GM21526 (cell line): ENCODE measurements at regions not wholly inside any gene's neighbourhood (a gene's known extent, or its start where the extent isn't known, plus 50 kb on each side); places are given as distances from the start of the nearest gene placed in this dataset.
A peak's percentile ranks its signal among the peaks of the same experiment; 100 is the strongest.

Source experiments
- ATAC-seq: cut with Tn5 transposase; IDR thresholded peaks from one replicate; pipeline ENCODE4 v1.9.1; 2021; ENCODE audit warnings: moderate library complexity; ENCODE audit not compliant: unreplicated experiment, low FRiP score

DNA sequence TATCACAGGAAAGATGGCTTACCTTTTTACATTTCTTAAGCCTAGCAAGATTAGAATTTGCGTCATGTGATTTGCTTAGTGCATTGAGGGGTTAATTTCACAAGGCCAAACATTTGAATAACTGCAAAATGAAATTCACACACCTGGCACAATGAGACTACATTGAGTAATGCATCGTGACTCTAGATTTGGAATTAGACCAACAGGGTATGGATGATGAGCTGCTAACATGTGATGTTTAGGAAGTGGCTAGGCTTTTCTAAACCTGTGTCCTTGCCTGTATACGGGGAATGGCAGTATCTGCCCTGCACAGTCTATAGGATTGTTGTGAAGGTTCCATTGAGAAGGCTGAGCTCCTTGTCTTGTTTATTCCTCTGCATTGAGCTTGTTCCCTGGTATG is 160.1 kb downstream of the MFSD1 start:
- no peak for ATAC-seq

DNA sequence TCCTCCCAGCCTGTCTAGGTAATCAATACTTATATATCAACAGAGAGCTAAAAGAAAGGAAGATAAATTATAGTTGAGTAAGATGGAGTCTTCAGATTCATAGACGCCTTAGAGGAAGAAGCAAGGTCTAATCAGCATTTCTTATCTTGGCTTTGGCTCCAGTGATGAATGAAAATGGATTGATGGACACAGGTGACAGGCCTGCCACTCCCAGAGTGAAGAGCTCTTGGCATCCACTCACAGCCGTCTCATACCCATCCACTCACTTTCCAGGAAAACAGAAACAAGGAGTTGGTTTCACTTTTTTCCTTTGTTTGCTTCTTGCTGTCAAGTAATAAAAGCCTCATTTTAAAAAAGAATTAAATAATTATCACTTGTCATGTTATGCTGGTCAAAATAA is 168.2 kb downstream of the MFSD1 start:
- ATAC-seq: no peak

DNA sequence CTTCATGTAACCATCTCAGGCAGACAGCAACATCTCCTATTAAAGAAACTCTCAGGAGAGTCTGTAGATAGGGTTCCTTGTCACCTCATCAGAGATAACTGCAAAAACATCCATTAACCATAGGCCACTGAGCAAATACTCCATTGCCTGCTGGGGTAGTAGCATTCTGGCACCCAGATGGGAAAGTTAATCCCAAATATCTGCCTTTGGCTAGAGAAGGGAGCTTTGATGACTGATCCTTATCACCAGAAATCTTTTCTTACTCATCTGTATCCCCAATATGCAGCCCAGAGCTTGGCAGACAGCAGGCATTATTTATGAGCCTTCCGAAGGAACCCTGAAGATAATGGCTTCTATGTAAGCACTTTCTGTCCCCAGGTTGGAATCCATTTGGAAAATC is 173.1 kb downstream of the MFSD1 start:
- ATAC-seq: no peak

DNA sequence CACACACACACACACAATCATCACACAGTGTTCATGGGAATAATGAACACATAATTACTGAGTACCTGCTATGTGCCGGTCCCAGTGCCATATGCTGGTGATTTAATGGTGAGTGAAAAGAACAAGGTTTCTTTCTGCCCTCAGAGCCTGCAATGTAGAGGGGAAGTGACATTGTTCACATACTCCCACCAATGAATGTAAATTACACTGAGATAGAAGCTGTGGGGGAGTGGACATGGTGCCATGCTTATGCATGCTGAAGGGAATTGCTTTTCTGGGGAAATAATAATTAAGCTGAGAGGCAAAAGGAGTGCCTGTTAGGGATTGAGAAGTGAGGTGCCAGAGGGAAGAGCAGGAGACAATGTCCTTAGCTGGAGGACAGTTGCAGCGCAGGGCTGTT is 175.1 kb downstream of the MFSD1 start:
- ATAC-seq: no peak

DNA sequence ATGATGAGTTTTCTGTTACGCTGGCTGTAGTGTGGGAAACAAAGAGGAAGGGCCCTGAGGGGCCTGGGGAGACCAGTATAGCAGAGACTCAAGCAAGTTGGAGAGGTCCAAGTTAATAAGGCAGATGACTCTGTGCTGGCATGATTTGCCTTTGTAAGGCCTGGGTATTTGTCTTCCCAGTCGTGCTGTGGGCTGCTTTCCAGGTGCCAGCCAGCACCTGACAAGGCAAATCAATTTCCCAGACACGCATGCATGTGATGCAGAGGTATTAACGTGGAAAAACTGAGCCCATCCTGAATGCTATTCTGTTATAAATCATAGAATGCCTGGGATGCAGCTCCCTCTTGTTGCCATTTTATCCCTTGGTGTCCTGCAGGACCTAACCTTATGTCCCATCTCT is 175.6 kb downstream of the MFSD1 start:
- ATAC-seq: no peak

DNA sequence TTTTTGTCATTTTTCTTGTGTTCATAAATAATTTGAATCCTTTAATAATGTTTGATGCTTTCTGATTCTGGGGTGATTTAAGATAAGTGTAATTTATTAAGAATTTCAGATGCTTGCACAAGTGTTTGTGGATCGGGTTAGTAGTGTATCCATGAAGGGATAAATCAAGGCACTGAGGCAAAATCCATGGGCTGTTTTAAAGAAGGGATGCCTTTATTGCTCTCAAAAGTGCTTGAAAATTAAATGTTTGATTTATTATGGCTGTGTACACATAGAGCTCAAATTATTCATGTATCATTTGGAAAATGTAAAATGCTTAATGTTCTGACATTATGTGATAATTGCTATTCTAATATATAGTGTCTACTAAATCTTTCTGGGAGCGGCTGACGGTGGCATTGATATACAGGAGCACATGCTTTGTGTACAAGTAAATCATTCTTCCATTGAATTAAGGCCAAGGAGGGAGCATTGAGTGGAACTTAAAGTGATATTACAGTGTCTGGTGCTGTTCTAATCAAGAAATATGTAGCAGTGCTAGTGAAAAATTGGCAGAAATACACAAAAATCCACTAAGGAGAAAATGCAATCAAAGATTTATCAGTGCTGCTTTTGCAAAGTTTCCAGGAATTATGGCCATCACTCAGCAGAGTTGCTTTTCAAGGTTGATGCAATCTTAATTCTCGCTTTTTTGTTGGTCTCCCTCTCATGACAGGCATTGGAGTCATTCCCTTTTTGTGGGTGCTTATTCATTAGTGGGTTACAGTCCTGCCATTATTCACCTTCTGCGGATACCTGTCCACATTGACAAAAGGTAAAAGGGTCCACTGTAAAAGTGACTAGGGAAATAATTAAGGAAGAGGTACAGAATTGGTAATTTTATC is 181.6 kb downstream of the MFSD1 start:
- no peak for ATAC-seq

DNA sequence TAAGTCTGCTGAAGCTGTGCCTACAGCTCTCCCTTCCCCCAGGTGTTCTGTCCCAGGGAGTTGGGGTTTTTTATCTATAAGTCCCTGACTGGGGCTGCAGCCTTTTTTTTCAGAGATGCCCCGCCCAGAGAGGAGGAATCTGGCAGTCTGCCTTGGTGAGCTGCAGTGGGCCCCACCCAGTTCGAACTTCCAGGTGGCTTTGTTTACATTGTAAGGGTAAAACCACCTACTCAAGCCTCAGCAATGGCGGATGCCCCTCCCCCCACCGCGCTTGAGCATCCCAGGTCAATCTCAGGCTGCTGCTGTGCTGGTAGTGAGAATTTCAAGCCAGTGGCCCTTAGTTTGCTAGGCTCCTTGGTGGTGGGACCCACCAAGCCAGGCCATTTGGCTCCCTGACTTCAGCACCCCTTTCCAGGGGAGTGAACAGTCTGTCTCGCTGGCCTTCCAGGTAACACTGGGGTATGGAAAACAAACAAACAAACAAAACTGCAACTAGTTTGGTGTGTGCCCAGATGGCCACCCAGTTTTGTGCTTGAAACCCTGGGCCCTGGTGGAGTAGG is 189.4 kb downstream of the MFSD1 start:
- no peak for ATAC-seq

DNA sequence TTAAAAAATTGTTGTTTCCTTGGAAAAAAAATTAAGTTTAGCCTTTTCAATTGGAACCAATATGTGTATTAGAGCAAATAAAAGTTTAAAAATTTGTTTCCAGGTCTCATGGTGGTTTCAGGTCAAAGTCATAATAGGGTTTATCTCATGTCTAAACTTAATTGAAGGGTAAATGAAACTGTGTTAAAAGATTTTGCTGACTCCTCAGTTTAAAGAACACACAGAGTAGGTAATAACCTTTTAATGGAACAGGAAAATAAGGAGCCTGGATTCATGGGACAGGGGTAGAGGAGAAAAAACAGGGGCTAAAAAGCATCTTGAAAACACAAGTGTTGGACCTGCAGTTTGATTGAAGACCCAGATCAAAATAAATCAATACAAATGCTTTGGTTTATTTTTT is 190.6 kb downstream of the MFSD1 start:
- no peak for ATAC-seq

DNA sequence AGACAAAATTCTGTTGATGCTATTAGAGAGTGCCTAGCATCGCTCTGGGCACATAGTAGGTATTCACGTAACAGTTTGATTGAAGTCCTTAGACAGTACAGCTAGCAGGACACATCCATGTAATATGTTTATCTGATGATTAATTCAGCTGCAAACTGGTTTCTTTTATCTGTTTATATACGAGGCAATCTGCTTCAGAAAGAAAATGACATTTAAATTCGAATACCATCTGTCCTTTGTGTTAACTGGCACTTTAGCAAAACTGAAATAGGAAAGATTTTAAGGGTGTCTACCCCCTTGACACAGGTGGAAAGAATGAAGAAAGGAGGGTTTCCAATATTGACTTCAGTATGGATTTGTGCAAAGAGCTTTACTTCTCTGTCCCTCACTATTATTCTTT is 192.5 kb downstream of the MFSD1 start:
- ATAC-seq: no peak

DNA sequence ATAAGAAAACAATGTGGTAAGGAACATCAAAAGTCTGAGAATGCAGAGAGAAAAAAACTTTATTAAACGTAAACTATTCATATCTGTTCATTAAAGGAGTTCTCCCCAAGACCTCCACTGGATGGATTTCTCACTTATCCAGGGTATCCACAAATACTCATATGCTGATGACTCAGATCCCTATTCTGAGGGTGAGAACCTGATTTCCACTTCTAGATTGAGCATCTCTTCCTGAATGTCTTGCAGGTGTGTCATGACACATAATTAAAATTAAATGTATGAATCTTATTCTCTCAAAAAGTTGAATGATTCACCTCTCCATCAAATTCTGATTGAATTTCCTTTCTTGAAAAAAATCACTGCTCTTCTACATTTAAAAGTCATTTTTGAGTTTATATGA is 199.9 kb downstream of the MFSD1 start:
- no peak for ATAC-seq

DNA sequence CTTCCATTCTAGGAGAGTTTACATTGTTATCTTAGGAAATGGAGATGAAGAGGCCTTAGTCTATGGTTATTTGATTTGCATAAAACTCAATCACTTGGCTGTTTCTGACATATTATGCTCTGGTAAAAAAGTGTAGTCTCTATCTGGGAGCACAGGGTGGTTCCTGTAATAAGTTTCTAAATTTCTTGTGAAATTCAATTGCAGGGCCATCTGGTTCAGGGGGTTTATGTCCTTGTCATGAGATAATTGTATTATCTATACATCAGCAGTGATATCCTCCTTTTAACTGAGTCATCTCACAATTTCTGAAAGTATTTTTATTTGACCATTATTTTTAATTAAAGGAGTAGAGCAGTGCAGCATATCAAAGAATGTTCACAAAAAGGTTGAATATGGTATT is 203.3 kb downstream of the MFSD1 start:
- ATAC-seq: no peak

DNA sequence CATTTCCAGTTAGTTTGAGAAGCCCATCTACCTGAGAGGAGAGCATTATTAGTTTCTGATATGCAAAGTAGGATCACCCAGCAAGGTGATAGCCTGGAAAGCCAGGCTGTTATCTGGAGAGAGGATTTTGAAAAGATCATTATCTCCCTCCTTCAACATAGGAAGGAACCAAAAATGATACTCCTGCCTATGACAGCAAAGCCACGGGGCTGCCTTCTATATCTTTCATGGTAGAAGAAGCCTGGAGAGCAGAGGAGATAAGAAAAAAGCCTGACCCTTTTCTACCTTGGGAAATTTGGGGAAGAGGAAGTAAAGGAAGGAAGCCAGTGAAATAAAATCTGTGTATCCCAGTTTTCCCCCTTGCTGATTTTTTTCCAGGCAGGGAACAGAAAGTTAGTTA is 205.5 kb downstream of the MFSD1 start:
- ATAC-seq: no peak

DNA sequence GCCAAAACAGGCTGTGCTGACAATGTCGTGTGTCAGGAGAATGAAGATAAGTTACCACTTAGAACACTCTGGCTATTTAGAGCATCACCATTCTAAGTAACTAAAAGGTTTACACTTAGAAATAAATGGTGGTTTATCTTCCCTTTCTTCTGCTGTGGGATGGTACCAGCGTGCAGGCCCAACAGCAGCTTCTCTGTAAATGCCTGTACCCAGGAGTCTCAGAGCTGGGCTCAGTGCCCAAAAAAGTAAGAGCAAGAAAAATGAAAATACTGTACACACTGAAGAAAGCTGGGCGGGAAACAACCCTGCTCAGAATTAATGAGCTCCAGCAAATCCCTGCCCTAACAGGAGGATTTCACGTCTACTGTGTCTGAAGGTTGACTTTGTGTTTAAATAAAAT is 206.5 kb downstream of the MFSD1 start:
- no peak for ATAC-seq

DNA sequence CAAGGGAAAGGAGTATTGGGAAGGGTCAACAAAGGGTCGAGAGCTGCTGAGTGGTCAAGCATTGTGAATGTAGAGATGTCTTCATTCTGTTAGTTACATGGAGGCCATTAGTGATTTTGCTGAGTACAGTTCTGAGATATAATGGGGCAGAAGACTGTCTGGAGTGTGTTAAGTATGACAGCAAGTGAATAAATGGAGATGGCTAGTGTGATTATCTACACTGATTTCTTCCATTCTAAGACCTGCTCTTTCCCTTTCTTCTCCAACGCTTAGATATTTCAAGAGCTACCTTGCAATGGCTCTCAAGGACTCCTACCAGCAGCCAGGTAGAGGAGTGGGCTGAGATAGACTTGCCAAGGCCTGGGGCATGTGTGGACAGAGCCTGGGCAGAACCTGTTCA is 216.5 kb downstream of the MFSD1 start:
- no peak for ATAC-seq

DNA sequence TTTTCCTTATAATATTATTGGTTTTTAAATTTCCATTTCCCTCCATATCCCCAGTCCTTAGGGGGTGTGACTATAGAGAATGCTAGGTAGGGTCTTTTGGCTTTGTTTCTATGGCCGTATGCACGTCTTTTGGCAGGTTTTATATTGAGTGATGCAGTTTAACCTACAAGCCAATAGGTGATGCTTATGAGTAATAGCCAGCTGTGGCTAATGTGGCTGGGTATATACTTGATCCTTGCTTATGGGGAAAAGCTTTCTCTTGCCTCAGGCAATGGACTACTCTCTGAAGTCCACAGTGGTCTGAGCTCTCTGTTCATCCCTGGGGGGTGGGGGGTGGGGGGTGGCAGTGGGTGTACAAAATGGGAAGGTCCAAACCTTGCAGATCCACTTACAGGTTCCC is 223.9 kb downstream of the MFSD1 start:
- ATAC-seq: no peak

DNA sequence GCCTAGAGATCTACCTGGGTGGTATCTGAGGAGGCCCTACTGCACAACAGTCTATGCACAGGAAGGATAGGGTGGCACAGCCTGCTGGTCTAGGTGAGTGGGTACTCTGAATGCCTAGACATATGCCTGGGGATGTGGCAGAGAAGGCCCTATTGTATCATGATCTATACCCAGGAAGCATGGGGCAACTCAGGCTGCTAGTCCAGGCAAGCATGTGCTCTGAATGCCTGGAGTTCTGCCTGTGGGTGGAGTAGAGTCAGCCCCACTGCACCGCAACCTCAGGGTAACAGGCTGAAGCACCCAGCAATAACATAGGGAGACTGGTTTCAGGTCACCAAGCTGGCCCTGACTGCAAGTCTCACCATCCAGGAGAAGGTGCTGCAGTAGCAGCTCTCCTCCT is 224.7 kb downstream of the MFSD1 start:
- no peak for ATAC-seq

DNA sequence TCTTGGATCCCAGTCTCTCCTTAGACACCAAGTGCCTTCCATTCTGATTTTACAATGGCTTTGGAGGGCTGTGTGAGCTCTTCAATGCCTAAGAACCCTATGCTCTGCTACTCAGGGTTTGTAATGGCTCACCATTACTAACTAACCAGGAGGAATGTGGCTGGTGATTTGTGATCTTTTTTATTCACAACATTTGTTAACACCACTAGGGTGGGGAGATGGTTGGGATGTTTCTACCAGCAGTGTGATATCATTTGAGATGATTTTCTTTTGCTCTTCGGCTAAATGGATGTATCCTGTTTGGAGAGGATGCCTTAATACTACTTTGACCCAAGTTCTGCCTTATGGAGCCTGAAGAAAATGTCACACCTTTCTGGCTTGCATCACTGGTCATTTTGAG is 226.9 kb downstream of the MFSD1 start:
- ATAC-seq: no peak

DNA sequence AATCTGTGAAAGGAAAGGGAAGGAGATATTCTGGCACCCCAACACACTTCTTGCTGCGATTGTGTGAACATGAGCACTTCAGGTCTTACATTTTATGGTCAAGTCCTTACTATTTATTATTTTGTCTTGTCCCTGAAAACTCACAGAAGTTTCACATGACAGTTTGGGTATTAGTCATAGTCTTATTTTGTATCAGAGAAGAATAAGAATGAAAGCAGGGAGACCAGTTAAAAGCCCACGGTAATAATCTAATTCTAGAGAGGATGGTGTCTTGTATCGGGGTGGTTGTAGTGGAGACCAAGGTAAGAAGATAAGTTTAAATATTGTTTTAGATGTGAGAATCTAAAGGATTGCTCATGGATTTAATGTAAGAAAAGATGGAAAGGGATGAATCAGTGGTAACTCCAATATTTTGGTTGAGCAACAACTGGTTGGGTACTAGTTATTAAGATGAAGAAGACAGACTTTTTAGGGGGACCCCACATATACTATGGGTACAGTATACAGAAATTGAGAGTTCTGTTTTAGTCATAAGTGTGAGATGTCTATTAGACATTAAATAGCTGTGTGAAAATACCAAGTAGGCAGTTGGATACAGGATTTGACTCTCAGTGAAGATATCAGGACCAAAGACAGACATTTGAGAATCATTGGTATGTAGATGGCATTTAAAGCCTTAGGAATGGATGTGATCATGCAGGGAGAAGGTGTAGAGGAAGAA is 227.6 kb downstream of the MFSD1 start:
- ATAC-seq: peak; percentile 88

DNA sequence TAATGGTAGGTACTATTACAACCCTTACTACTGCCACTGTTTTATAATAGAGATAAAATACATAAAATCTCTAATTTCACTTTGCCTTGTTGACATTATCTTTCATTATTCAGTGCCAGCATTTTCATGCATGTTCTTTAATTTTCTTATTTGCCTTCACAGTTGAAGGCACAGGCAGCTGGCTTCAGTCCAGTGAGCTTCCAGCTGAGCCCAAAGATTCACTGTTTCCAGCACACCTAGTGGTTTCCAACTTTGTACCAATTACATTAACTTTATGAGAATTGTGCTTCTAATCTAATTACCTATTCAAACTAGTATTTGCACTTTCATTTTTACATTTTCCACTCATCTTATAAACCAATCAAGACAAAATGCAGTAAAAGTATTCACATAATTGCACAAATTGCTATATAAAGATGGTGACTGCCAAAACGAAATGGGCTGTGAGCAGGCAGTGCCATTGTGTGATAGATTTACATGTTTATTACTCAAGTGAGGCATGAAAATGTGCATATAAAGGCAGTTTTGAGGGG is 228.3 kb downstream of the MFSD1 start:
- no peak for ATAC-seq

DNA sequence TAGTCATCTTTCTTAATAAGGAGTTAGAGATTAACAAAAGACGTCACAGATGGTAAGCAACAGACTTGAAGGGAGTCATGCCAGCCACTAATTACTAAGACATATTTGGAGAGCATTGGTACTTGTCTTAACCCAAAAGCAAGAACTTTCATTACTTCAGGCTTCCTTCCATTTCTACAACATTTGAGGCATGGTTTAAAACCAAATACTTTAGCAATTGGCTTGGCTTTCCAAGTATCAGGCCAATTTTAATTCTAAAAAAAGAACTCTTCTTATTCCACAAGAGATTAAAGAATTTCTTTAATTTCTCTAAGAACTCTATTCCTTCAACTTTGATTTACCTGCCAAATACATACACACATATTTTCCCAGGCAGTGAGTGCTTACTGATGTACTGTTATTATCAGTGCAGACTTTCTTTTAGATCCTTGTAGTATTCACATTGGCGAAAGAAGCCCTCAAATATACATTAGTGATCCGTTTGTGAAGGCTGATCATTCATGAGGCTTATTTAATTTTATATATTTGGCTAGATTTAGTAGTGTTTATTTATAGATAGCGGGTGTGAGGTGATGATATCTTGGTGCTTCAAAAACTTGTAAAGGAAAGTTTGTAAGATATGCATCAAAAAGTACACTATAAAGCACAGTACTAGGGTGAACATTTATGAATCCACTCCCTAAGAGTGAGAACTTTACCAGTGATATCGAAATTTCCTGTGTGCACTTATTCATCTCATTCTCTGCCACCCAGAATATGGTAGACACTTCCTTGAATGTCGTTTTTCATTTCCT is 229.2 kb downstream of the MFSD1 start:
- ATAC-seq: no peak

DNA sequence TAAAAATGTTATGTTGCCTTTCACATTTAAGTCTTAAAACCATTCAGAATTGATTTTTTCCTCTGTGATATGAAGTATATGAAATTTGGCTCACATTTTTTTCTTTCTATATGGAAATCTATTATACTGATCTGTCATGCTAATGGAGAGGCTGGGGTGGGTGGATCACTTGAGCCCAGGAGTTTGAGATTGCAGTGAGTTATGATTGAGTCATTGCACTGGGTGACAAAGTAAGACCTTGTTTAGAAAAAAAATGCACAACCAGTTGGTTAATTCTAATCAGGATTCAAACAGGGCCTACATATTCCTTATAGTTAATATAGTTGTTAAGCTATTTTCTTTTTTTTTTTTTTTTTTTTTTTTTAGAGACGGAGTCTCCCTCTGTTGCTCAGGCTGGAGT is 230.5 kb downstream of the MFSD1 start:
- ATAC-seq: no peak
